22Rv1 (cell line): ENCODE measurements at regions not wholly inside any gene's neighbourhood (a gene's known extent, or its start where the extent isn't known, plus 50 kb on each side); places are given as distances from the start of the nearest gene placed in this dataset.

Experiments
- H3K27ac ChIP-seq: fragments of 450-650 bp; 2 replicates; pipeline ENCODE4 v1.5.1; 2017
- CTCF ChIP-seq: fragments of 450-650 bp; IDR thresholded peaks from 2 replicates; pipeline ENCODE4 v1.5.1; 2017; ENCODE audit warnings: mild to moderate bottlenecking
- ZFX ChIP-seq: fragments of 450-650 bp; IDR thresholded peaks from 2 replicates; pipeline ENCODE4 v1.6.1; 2017; ENCODE audit warnings: antibody characterized with exemption, borderline replicate concordance

GRCh38 chr11:107116358-107116757 is 98.1 kb upstream of the GUCY1A2 start:
- TF ChIP-seq ZFX (no peak), CTCF (no peak)
- H3K27ac ChIP-seq, result no peak overlapping the region

GRCh38 chr11:107102692-107103477 is 84.6 kb upstream of the GUCY1A2 start:
- H3K27ac ChIP-seq, result no peak overlapping the region
- TF ChIP-seq ZFX (no peak), CTCF (0 out of 2 replicates have a peak, but pooled peaks have one; percentile 14)

DNA sequence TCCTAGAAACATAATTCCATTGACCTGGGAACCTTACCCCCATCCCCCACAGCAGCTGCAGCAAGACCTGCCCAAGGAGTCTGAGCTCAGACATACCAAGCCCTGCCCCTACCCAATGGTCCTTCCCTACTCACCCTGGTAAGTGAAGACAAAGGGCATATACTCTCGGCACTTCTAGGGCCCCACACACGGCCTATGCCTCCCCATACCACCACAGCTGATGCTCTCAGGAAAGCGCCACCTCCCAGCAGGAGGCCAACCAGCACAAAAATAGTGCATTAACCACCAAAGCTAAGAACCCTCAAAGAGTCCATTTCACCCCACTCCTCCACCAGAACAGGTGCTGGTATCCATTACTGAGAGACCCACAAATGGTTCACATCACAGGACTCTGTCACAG is 74.4 kb upstream of the GUCY1A2 start:
- TF ChIP-seq CTCF, result no peak
- TF ChIP-seq ZFX, result no peak
- H3K27ac ChIP-seq, result no peak overlapping the region

- no peak overlapping the region for H3K27ac ChIP-seq
- TF ChIP-seq ZFX (no peak), CTCF (no peak)
Measured at GRCh38 chr11:107078375-107078774, 60.1 kb upstream of the GUCY1A2 start.

DNA sequence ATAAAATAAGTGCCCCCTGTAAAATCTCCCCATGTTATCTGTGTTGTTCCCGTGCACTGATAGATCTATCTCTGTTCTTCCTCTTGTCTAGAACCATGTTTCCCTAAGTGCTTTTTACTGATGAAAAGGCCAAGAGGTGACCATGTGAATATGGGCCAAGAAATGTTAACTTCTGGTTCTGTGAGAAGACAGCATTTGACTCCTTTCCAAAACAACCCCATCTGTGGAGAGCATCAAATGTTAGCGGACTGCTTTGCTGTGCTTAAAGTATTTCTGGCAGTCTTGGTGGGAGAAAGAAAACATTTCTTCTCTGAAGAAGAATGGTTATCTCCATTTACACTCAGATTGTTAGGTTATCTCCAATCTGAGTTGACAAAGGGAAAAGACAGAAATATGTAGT is 58.6 kb upstream of the GUCY1A2 start:
- TF ChIP-seq CTCF (no peak), ZFX (no peak)
- no peak overlapping the region for H3K27ac ChIP-seq

DNA sequence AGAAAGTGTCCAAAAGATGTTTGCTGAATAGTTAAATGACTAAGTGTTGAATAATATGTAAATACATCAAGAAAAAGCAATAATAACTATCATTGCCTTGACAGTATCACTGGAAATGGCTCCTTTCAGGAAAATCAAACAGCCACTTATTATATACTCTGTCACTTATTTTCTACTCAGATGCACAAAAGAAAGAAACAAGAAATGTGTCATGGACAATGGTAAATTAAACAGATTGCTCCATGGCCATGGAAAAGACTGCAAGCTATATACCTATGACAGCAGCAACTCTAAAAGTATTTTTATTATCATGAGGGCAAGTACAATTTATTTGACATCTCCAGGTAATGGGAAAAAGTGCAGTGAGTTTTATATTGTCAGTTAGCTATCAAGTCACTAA is 52.9 kb upstream of the GUCY1A2 start:
- no peak overlapping the region for H3K27ac ChIP-seq
- TF ChIP-seq CTCF (no peak), ZFX (no peak)
